OCI-LY1 (cell line): ENCODE measurements at regions not wholly inside any gene's neighbourhood (a gene's known extent, or its start where the extent isn't known, plus 50 kb on each side); places are given as distances from the start of the nearest gene placed in this dataset.

Experiments
- EZH2 ChIP-seq: fragments of 200-600 bp; sonication (generic), shearing (Covaris generic); IDR thresholded peaks from 2 replicates; pipeline ENCODE4 v1.8.0; 2017; ENCODE audit warnings: borderline replicate concordance, mixed run types, mild to moderate bottlenecking, antibody characterized with exemption, low read length, moderate library complexity, mixed read lengths
- TF ChIP-seq, protein P1 (sequence below): fragments of 200-600 bp; sonication (generic), shearing (Covaris generic); IDR thresholded peaks from 2 replicates; pipeline ENCODE4 v1.5.1; 2017; ENCODE audit warnings: mild to moderate bottlenecking, antibody characterized with exemption, low read length, moderate library complexity, mixed read lengths

- TF ChIP-seq, protein P1, sequence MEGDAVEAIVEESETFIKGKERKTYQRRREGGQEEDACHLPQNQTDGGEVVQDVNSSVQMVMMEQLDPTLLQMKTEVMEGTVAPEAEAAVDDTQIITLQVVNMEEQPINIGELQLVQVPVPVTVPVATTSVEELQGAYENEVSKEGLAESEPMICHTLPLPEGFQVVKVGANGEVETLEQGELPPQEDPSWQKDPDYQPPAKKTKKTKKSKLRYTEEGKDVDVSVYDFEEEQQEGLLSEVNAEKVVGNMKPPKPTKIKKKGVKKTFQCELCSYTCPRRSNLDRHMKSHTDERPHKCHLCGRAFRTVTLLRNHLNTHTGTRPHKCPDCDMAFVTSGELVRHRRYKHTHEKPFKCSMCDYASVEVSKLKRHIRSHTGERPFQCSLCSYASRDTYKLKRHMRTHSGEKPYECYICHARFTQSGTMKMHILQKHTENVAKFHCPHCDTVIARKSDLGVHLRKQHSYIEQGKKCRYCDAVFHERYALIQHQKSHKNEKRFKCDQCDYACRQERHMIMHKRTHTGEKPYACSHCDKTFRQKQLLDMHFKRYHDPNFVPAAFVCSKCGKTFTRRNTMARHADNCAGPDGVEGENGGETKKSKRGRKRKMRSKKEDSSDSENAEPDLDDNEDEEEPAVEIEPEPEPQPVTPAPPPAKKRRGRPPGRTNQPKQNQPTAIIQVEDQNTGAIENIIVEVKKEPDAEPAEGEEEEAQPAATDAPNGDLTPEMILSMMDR, result no peak
- TF ChIP-seq EZH2, result no peak
These were observed 819.1 kb downstream of the KCNJ18 start for GRCh38 chr17:22511431-22511830.
